Gastrocnemius medialis (tissue), 4 donors: ENCODE measurements at regions not wholly inside any gene's neighbourhood (a gene's known extent, or its start where the extent isn't known, plus 50 kb on each side); places are given as distances from the start of the nearest gene placed in this dataset.

Experiments
- ATAC-seq, 2 donors: fragments of 150-250 bp; one replicate each; pipeline ENCODE4 v1.9.1; 2016
- DNase-seq, 2 donors: peaks; one replicate each; pipeline ENCODE4 v3.0.0-alpha.2; 2019
- H3K27ac ChIP-seq, 4 donors: fragments of 200-600 bp; sonication (generic); 1 replicate in 1 of 4; 2 replicates in 3 of 4; pipeline ENCODE4 v1.5.1; 2016 to 2018; ENCODE audit warnings: mild to moderate bottlenecking in 2 of 4, moderate library complexity in 1 of 4
- H3K27me3 ChIP-seq, 3 donors: fragments of 200-600 bp; sonication (generic) in 2 of 3; 1 replicate in 1 of 3; 2 replicates in 2 of 3; pipeline versions ENCODE4 v1.5.1 to v1.6.0; 2016 to 2019; ENCODE audit warnings: mild to moderate bottlenecking in 1 of 3, moderate library complexity in 1 of 3
- H3K36me3 ChIP-seq, 2 donors: fragments of 200-600 bp; sonication (generic) in 1 of 2; one replicate each; pipeline ENCODE4 v1.5.1; 2017 to 2018
- H3K4me1 ChIP-seq, 2 donors: fragments of 200-600 bp; sonication (generic) in 1 of 2; one replicate each; pipeline ENCODE4 v1.5.1; 2016 to 2017; ENCODE audit warnings: mild to moderate bottlenecking in 2 of 2
- H3K4me3 ChIP-seq, 4 donors: fragments of 200-600 bp; sonication (generic) in 3 of 4; 1 replicate in 1 of 4; 2 replicates in 3 of 4; pipeline ENCODE4 v1.5.1; 2016 to 2019; ENCODE audit warnings: mild to moderate bottlenecking in 2 of 4
- H3K9me3 ChIP-seq, 3 donors: fragments of 200-600 bp; sonication (generic) in 2 of 3; 1 replicate in 1 of 3; 2 replicates in 2 of 3; pipeline ENCODE4 v1.5.1; 2016 to 2019
- POLR2A ChIP-seq, 2 donors: fragments of 450-650 bp; IDR thresholded peaks; one replicate each; pipeline ENCODE4 v1.6.1; 2017; ENCODE audit warnings: antibody characterized with exemption in 2 of 2, mild to moderate bottlenecking in 2 of 2, moderate library complexity in 2 of 2
- in situ Hi-C, 4 donors: fragments of 200-750 bp; cut with MboI; loops; one replicate each; pipeline versions ENCODE4 v1.15.0 to v1.8.0; 2017; ENCODE audit warnings: low sequenced_read_pairs in 4 of 4
- intact Hi-C: fragments of 100-400 bp; cut with DNase I; formaldehyde crosslinking; loops from one replicate; pipeline ENCODE4 v1.15.1; 2023; ENCODE audit warnings: low total_unique reads
- TF ChIP-seq, protein P1 (sequence below), 5 experiments: fragments of 450-650 bp in 3 of 5; fragments of 200-600 bp in 2 of 5; sonication (generic) in 2 of 5; IDR thresholded peaks in 4 of 5; conservative IDR thresholded peaks in 1 of 5; 1 replicate in 4 of 5; 2 replicates in 1 of 5; pipeline ENCODE4 v1.5.1; 2016 to 2019; ENCODE audit warnings: antibody characterized with exemption in 5 of 5, mild to moderate bottlenecking in 3 of 5, moderate library complexity in 3 of 5

GRCh38 chr4:83207497-83208101, 77.0 kb downstream of the COQ2 start:
- Histone ChIP-seq H3K27ac (no peak overlapping the region), H3K36me3 (no peaks in the 10 kb centered on the region), H3K27me3 (no peaks in the 10 kb centered on the region), H3K4me1 (no peaks in the 10 kb centered on the region), H3K9me3 (no peaks in the 10 kb centered on the region), H3K4me3 (no peak overlapping the region)
- in situ Hi-C loops (no loop called here), intact Hi-C loops (no loop called here)
- DNase-seq: no peak
- TF ChIP-seq, protein P1, sequence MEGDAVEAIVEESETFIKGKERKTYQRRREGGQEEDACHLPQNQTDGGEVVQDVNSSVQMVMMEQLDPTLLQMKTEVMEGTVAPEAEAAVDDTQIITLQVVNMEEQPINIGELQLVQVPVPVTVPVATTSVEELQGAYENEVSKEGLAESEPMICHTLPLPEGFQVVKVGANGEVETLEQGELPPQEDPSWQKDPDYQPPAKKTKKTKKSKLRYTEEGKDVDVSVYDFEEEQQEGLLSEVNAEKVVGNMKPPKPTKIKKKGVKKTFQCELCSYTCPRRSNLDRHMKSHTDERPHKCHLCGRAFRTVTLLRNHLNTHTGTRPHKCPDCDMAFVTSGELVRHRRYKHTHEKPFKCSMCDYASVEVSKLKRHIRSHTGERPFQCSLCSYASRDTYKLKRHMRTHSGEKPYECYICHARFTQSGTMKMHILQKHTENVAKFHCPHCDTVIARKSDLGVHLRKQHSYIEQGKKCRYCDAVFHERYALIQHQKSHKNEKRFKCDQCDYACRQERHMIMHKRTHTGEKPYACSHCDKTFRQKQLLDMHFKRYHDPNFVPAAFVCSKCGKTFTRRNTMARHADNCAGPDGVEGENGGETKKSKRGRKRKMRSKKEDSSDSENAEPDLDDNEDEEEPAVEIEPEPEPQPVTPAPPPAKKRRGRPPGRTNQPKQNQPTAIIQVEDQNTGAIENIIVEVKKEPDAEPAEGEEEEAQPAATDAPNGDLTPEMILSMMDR (IDR thresholded peaks at IDR 0.05 in 4 of 5, conservative IDR thresholded peaks at IDR 0.05 in 1 of 5): no peak
- no peak for TF ChIP-seq POLR2A (IDR thresholded peaks at IDR 0.05)
- ATAC-seq: no peak

- DNase-seq (no peak), ATAC-seq (no peak)
- Histone ChIP-seq H3K4me3 (no peak overlapping the region), H3K4me1 (no peaks in the 10 kb centered on the region), H3K27ac (no peak overlapping the region), H3K9me3 (no peaks in the 10 kb centered on the region), H3K36me3 (no peaks in the 10 kb centered on the region), H3K27me3 (no peaks in the 10 kb centered on the region)
- TF ChIP-seq, protein P1 (IDR thresholded peaks at IDR 0.05 in 4 of 5, conservative IDR thresholded peaks at IDR 0.05 in 1 of 5): no peak
- TF ChIP-seq POLR2A (IDR thresholded peaks at IDR 0.05): no peak
- intact Hi-C loops: no loop called here
- in situ Hi-C loops: no loop called here
These were observed 78.8 kb downstream of the COQ2 start for GRCh38 chr4:83205760-83206159.

GRCh38 chr4:83204731-83205130, 79.9 kb downstream of the COQ2 start:
- no peak overlapping the region for H3K27ac ChIP-seq
- H3K36me3 ChIP-seq: no peaks in the 10 kb centered on the region
- no peaks in the 10 kb centered on the region for H3K4me1 ChIP-seq
- H3K9me3 ChIP-seq: no peaks in the 10 kb centered on the region
- no peak for TF ChIP-seq POLR2A (IDR thresholded peaks at IDR 0.05)
- TF ChIP-seq, protein P1 (IDR thresholded peaks at IDR 0.05 in 4 of 5, conservative IDR thresholded peaks at IDR 0.05 in 1 of 5): no peak
- no peaks in the 10 kb centered on the region for H3K27me3 ChIP-seq
- no peak for ATAC-seq
- intact Hi-C loops (no loop called here), in situ Hi-C loops (no loop called here)
- H3K4me3 ChIP-seq: no peak overlapping the region
- no peak for DNase-seq

DNA sequence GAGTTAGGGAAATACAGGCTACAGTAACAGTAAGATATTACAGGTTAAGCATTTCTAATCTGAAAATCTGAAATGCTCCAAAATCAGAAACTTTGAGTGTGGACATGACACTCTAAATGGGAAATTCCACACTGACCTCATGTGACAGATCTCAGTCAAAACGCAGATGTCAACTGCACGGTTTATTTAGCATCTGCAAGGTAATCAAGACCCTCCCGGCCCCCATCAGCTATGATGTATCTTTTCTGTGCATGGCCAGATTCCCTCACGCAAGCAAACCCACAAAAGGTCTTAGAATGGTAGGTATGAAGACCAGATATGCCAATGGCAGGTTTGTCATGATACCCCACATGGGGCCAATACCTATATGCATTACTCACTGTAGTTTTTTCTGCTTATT, 82.8 kb downstream of the COQ2 start:
- no peaks in the 10 kb centered on the region for H3K4me1 ChIP-seq
- no peaks in the 10 kb centered on the region for H3K27me3 ChIP-seq
- H3K27ac ChIP-seq: no peak overlapping the region
- H3K4me3 ChIP-seq: no peak overlapping the region
- in situ Hi-C loops: no loop called here
- ATAC-seq (no peak), DNase-seq (no peak)
- H3K36me3 ChIP-seq: no peaks in the 10 kb centered on the region
- TF ChIP-seq, protein P1 (IDR thresholded peaks at IDR 0.05 in 4 of 5, conservative IDR thresholded peaks at IDR 0.05 in 1 of 5): no peak
- TF ChIP-seq POLR2A (IDR thresholded peaks at IDR 0.05): no peak
- no peaks in the 10 kb centered on the region for H3K9me3 ChIP-seq
- intact Hi-C loops: no loop called here
